ENCODE measurements at regions not wholly inside any gene's neighbourhood (a gene's known extent, or its start where the extent isn't known, plus 50 kb on each side); places are given as distances from the start of the nearest gene placed in this dataset.

DNA sequence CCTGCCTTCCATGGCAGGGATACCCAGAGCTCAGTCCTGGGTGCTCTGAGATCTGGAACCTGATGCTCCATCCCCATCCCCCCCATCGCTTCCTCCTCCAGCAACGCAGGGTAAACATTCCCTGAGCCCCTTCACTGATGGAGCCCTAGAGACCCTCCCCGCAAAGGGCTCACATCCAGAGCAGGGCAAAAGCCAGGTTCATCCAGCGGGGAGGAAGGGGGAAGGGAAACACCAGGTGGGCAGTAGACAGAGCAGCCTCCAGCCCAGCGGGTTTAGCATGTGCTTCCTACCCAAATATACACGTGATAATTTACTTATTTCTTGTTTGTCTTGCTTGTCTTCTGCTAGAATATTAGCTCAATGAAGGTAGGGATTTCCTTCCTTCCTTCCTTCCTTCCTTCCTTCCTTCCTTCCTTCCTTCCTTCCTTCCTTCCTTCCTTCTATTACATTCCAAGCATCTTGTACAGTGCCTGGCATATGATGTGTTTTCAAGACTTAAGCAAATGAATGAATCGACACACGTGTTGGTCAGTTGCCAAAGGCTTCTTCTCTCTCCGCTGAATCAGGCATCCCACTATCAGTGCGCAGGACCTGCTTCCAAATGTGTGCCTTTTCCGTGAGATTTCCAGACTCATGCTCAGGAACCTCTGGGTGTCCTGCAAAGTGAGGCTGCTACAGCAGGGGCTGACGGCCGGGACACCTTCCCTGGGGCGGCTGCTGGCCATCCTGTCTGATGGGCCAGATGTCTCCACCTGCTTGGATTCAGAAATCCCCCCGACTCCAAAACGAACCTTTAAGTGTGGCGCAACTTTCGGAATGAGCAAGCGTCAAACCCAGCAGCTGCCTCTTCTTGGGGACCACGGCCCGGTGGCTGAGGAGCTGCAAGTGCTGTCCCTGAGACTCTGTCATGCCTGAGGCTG is 955.1 kb downstream of the BRD1 start:
- no peak for DNase-seq

DNA sequence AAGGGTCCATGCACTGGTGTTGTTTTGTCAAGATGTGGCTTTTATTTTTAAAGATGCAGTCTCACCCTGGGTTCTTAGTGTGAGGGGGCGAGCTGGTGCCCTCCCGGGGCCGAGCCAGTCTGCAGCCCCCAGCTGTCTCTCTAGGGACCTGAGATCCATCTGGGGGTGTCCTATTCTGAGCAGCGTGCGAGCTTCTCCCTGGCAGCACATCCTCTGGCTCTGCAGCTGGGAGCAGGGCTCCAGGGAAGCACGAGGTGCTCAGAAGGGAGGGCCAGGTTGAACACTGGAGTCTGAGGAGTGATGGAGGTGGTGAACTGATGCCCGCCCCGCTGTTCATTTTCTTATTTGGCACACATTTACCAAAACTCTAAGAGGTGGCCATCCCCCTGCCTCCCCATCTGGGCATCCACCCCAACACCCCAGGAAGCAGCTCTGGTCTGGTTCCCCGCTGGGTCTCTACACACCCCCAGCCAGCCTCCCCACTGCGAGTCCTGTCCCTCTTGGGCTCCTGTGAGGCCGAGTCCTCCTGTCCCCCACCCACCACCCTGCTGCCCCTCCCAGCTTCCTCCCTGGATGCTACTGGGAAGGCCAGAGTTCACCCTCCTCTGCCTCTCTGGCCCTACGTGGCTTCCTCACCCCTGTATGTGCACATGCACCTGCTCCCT is 956.4 kb downstream of the BRD1 start:
- no peak for DNase-seq

DNA sequence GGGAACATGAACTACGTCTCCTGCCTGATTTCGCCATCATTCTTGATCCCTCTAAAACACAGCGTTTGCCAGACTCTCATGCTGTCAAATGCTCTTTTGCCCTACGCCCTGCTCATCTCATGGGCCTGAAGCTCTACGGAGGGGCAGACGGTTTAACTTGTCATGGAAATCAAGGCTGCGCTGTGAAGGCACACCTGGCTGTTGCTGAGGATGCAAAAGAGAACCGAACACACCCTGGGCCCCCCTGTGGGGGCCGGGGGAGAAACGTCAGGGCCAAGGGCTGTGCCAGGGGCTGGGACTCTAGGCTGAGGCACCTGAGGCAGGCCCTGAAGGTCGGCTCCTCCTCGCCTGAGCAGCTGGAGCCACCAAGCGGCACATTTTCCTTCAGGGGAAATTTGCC is 957.2 kb downstream of the BRD1 start:
- no peak for DNase-seq

DNA sequence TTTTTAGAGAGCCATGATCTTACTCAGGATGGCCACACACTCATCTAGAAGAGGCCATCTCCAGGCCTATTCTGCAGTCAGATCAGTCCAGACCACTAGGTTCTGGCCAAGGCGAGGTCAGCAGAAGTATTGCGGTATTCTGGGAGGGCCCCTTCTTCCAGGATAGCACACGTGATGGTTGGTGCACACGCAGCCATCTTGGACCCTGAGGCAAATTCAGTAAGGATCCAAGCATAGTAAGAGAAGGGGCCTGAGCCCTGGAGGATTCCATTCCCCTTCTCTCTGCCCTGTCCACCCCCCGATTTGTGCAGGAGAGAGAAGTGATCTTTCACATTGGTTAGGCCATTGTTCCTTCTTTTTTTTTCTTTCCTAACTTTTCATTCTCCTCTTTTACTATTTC is 957.9 kb downstream of the BRD1 start:
- no peak for DNase-seq

DNA sequence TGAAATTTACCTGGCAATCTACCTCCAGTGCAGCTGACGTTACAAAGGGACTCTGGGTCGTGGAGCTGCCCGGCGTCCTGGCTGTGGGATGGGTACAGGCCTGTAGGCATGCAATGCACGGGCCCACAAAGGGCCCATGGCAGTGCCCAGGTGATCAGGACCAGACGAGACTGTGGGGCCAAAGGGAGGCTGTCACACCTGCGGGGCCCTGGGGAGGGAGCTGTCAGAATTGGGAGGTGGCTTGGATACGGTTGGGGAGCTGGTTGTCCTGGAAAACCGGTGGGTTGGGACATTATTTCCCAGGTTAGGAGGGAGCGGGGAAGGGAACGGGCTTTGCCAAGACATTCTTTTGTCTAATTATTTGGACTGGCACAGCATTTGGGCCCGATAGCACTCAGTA is 958.5 kb downstream of the BRD1 start:
- no peak for DNase-seq

DNA sequence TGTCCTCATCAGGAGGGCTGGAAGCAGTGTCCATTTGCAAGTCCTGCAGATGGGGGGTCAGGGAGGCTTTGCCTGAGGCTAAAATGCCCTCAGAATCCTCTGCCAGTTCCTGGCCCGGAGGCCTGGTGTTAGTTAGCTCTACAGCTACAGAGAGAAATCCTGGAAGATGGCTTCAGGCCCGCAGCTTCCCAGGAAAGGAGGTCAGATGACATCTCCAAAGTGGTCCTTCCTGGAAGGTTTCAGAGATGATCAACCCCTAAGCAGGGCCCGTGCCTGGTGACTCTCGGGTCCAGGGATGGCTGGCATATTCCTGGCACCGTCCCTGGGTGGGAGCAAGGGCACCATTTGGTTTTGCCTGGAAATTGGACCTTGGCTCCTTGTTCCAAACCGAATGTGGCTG is 959.1 kb downstream of the BRD1 start:
- no peak for DNase-seq

DNA sequence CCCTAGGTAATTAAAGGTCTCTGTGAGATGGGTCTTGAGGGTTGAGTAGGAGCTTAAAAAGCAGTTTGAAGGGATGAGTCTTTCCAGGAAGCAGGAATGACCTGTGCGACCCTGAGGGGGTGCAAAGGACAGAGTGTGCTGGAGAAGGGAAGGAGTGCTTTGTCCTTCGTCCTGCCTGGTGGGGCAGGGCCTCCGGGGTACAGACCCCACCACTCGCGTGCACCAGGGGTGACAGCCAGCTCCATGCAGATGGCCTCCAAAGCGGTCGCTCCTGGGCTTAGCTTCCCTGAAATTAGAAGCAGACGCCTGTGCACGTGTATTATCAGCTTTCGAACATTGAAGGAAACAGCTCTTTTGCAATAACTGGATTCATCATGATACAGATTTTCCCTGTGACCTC is 959.8 kb downstream of the BRD1 start:
- no peak for DNase-seq

DNA sequence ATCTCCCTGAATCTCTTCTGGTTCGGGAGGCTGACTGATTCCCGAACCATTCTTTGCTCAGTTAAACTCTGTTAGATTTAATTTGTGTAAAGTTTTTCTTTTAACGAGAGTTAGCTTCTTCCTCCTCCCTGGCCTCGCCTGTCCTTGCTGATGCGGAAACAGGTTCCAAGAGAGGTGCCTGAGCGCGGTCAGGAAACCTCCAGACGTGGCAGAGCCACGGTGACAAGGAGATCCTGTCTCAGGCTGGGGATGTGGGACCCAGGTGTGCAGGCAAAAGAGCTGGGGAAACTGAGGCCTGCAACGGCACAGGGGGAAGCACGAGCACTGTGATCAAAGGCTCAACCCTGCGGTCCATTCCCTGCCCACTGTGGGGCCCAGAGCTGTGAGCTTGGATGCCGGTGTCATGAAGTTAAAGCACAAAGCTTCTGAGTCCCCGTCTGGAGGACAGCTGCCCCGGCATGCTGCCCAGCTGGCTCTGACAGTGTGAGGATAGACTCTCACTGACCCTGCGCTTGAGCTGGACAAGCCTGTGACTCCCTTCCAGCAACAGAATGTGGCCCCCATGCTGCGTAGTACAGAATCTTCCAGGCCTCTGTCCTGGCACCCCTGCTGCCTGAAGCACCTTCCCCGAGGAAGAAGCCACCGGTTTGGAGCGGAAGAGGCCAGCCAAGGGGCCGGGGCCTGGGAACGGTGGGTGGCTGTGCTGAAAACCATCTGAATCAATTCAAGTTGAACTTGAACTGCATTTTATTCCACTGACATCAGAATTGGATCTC is 960.6 kb downstream of the BRD1 start:
- DNase-seq: no peak

DNA sequence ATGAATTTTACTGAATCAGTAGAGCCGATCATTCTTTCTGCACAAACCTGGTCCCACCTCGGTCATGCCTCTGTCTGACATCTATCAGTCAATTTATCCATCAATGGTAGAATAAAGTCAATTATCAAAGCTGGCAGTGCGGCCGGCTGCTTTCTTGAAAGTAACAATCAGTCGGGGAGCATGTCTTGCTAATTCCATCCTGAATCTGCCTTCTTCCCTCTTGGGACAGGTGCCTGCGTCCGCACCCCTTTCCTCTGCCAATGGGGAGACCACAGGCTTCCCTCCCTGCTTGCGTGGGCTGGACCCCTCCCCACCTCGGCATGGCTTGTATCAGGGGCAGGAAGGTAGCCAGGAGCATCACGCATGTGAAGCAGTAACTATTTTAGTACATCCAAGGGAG is 962.9 kb downstream of the BRD1 start:
- DNase-seq: no peak

DNA sequence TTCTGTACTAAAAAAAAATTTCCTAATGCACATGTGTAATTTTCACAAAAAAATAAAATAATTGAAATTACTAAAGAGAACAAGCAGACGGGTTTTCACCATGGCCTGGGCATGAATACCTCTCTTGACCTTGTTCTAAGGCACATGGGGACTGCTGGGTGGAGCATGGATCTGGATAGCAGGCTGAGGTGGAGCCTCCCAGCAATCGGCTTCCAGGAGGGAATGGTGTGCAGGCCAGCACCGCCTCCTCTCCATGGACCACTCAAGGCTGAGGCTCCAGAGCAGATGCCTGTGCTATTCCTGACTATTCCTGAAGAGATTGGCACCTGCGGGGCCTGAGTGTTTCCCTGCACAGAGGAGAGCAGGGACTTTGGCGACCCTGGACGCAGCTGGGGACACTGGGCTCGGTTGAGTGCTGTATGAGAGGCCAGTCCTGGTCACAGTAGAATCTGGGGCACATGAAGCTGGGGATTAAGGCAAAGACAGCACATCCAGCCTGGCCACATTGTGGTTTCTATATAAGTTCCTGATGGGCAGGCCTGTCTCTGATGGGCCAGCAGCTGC is 963.6 kb downstream of the BRD1 start:
- DNase-seq: no peak

DNA sequence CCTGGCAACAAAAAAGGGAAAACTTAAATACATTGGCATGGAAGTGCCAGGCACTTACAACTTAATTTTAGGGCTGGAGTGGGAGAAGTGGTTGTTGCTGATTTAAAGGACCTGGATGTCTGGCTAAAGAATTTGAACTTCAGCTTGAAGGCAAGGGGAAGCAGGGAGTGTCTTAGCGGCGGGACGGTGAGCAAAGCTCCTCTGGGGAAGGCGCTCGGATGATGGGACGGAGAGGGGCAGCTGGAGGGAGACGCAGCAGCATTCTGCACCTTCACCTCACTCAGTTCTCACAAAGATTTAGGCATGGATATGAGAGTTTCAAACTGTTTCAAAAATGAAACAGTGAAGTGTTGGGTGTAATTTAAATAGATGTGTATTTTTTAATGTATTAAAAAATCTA is 967.1 kb downstream of the BRD1 start:
- DNase-seq: no peak

DNA sequence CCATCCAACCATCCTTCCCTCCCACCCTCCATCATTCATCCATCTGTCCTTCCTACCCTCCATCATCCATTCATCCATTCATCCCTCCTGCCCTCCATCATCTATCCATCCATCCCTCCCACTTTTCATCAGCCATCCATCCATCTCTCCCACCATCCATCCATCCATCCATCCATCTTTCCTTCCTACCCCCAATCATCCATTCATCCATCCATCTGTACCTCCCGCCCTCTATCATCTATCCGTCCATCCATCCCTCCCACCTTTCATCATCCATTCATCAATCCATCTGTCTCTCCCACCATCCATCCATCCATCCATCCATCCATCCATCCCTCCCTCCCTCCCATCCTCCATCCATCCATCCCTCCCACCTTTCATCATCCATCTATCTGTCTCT is 968.8 kb downstream of the BRD1 start:
- no peak for DNase-seq

DNA sequence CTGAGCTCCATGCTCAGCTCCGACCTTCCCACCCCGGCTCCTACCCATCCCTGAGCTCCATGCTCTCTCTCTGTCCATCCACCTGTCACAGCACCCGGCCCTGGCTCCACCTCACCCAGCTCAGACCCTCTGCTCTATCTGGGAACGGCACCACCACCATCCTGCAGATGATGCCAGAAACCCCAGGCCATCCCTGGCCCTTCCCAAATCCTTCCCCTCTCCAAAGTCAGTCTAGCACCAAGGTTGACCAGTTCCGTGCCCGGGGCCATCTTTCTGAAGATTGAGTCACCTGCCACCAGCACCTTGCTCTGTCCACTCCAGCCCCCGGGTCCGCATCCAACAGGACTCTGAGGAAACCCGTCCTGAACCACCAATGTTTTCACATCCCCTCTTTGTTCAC is 969.6 kb downstream of the BRD1 start:
- no peak for DNase-seq

DNA sequence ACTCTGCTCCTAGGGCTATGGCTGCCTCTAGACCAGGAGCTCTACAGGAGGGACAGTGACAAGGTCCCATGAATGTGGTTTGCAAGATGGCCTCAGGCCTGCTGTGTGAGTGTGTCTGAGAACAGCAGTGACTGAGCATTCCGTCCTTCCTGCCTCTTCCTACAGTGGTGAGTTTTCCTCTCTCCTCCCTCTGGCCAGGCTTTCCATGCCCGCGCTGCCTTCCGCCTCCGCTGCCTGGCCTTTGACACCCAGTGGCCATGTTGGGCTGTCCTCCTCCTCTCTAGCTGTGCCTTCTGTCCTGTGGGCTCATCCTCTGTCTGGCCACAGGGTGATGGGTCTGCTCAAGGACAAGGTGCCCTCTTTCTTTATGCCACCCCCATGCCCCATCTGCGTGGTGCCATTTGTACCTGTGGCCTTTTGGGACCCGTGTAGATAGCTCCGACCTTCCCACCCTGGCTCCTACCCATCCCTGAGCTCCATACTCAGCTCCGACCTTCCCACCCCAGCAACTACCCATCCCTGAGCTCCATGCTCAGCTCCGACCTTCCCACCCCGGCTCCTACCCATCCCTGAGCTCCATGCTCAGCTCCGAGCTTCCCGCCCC is 970.4 kb downstream of the BRD1 start:
- DNase-seq: no peak

DNA sequence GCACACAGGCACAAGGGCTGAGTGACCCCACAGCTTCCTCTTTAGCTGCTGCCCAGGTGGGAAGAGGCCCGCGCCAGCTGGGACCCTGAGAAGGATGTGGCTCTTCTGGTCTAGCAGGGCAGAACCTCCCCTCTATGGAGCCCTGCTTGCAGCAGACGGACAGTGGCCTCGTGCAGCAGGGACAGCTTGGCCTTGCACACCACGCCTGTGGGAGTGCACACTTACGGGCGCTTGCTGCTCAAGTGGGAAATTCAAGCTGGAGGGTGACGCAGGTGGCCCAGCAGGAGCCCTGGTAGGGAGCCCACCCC is 971.4 kb downstream of the BRD1 start:
- no peak for DNase-seq

DNA sequence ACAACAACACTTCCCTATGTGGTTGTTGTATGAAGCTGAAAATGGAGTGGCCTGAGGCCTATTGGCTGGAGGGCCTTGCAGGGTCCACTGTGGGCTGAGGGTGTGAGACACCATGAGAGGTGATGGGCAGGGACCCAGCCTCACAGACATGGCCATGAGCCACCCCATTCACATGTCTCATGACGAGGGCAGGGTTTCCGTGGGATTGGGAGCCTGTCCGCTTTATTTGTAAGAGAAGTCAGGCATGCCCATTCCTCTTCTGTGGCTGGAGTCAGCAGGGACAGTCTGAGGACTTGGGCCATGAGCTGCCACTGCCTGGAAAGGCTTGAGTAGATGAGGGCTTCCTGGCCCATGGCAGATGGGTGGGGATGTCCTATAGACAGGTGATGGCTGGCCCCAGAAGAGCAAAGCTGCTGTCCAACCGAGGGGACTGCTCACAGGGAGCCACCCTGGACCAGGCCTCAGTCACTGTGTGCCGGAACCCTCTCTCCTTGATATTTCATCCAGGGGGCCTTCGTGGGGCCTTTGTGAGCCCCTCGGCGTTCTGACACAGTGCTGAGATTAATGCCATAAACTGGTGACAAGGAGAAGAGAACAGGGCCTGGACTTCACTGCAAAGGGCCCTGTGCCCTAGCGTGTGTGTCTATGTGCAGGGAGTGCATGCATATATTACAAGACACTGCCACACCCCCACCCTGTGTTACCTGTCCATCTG is 971.9 kb downstream of the BRD1 start:
- no peak for DNase-seq

DNA sequence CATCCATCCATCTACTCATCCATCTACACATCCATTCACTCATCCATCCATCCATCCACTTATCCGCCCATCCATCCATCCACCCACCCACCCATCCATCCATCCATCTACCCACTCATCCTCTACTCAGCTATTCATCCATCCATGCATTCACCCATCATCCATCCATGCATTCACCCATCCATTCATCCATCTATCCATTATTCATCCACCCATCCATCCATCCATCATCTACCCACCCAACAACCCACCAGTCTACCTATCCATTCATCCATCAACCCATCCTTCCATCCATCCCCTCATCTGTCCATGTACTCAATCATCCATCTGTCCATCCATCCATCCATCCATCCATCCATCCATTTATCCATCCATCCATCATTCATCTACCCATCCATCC is 972.7 kb downstream of the BRD1 start:
- DNase-seq: no peak

DNA sequence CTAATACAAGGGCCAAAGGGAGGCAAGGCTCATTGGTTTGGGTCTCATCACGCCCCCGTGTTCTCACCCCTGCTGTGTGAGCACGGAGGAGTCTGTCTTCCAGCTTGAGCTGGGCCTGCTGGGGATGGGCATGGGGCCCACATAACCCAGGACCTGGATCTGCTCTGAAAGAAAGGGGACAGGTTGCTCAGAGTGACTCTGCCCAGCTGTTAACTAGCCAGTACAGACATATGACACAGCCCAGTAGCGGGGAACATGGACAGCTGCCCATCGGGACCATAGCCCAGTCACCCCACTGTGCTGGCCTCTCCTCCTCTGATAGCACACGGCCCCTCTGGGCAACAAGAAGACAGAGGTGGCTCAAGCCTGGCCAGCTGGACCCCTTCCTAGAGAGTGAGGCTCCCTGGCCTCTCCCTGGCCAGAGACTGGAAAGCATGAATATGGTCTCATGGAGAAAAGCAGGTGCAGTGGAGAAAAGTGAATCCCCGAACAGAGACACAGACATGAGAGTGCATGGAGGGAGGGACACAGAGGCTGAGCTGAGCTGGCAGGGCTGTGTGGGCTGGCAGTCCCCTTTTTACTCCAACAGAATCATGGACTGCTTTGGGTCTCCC is 973.9 kb downstream of the BRD1 start:
- no peak for DNase-seq

DNA sequence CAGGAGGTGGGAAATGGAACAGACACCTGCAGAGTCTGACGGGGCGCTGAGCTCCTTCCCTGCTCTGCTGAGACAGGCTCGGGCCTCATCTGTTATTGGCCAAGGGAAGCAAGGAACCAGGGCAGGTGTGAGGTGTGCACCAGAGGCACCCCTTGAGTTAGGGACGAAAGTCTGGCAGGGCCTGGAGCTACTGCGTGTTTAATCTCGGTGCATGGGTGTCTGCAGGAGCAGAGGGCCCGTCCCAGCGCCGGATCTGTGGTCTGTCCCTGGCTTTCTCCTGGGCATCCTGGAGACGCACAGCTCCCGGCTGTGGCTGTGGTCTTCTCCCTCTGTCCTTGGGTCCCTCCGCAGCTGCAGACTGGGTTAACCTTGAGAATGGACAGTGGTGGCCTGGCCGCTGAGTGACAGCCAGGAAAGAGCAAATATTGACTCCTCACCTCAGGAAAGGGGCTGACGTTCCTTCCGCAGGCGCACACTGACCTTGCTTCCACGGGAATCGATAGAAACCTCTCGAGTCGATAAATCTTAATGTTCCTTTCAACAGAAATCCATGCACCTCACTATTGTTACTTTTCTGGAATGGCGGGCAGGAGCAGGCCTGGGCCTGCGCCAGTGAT is 975.6 kb downstream of the BRD1 start:
- no peak for DNase-seq

DNA sequence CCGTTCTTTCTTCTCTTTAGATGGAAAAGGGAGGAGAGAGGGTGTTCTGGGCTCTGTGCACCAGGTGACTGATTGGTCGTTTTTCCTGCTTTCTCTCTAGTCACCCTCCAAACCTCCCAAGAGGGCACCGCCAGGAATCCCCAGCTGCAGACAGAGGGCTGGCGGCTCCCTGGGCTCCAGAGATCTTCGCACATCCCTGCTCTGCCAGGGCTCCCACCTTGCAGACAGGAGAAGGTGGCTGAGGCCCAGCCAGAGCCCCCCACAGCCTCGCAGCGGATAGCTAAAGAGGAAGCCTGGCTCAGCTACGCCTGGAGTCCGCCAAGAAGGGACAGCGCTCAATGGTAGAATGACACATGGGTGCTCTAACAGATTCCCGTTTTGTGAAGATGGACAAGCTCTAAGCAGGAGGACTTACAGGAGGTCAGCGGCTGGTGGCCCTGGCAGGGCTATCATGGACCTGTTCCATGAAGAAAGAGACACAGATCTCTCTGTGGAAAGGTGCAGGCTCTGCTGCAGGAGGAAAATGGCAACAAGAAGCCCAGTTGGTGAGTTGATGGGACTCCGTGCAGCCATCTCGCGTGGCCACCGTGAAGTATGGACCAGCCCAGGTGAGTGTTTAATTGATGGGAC is 976.9 kb downstream of the BRD1 start:
- no peak for DNase-seq
